PC-9 (cell line): ENCODE measurements at regions not wholly inside any gene's neighbourhood (a gene's known extent, or its start where the extent isn't known, plus 50 kb on each side); places are given as distances from the start of the nearest gene placed in this dataset.

ENCODE experiments used
- EZH2 ChIP-seq: fragments of 200-600 bp; sonication (generic); IDR thresholded peaks from 2 replicates; pipeline ENCODE4 v1.8.0; 2017; ENCODE audit warnings: antibody characterized with exemption, low read depth
- TF ChIP-seq, protein P1 (sequence below): fragments of 200-600 bp; sonication (generic); conservative IDR thresholded peaks from 2 replicates; pipeline ENCODE4 v1.6.1; 2017; ENCODE audit warnings: mixed run types, antibody characterized with exemption, mild to moderate bottlenecking, moderate library complexity

DNA sequence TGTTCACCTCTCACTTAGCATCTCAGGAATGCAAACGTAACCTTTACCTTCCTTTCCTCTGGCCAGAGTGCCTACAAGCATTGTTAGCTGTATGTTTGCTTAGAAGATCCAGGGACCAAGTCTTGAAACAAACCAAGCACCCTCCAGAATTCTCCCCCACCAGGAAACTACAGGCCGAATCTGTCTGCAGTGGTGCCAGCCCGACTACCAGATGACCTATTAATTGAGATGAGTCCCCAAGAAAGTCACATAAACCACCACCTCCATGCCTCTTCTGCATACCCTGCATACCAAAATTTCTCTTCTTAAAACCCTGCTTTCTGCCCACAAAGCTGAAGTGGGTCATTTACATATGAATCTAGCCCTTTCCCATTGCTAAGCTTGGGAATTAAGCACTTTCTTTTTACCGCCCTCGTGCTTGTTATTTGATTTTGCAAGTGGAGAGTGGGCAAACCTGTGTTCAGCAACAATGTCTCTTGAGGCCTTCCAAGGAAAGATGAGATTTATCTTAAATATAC, 1239.1 kb downstream of the CDH12 start:
- TF ChIP-seq, protein P1, sequence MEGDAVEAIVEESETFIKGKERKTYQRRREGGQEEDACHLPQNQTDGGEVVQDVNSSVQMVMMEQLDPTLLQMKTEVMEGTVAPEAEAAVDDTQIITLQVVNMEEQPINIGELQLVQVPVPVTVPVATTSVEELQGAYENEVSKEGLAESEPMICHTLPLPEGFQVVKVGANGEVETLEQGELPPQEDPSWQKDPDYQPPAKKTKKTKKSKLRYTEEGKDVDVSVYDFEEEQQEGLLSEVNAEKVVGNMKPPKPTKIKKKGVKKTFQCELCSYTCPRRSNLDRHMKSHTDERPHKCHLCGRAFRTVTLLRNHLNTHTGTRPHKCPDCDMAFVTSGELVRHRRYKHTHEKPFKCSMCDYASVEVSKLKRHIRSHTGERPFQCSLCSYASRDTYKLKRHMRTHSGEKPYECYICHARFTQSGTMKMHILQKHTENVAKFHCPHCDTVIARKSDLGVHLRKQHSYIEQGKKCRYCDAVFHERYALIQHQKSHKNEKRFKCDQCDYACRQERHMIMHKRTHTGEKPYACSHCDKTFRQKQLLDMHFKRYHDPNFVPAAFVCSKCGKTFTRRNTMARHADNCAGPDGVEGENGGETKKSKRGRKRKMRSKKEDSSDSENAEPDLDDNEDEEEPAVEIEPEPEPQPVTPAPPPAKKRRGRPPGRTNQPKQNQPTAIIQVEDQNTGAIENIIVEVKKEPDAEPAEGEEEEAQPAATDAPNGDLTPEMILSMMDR = no peak
- TF ChIP-seq EZH2 = no peak
